SK-N-SH (cell line): ENCODE measurements at regions not wholly inside any gene's neighbourhood (a gene's known extent, or its start where the extent isn't known, plus 50 kb on each side); places are given as distances from the start of the nearest gene placed in this dataset.

ENCODE experiments used
- EZH2phosphoT487 ChIP-seq: fragments of 200-600 bp; sonication (generic); IDR thresholded peaks from 2 replicates; pipeline ENCODE4 v1.6.1; 2017; ENCODE audit warnings: low read depth, mixed run types, mild to moderate bottlenecking, antibody characterized with exemption, moderate library complexity, borderline replicate concordance
- MXI1 ChIP-seq: IDR thresholded peaks from 2 replicates; pipeline ENCODE4 v1.6.1; 2012; ENCODE audit warnings: mild to moderate bottlenecking, low read depth, low read length, improper control_type of control experiment
- RAD21 ChIP-seq: IDR thresholded peaks from 2 replicates; pipeline ENCODE4 v1.6.1; 2012; ENCODE audit warnings: mild to moderate bottlenecking, low read length
- YY1 ChIP-seq: IDR thresholded peaks from 2 replicates; pipeline ENCODE4 v1.4.0; 2012; ENCODE audit warnings: low read depth, mild to moderate bottlenecking
- TF ChIP-seq, protein P1 (sequence below): fragments of 200-600 bp; sonication (generic); IDR thresholded peaks from 2 replicates; pipeline ENCODE4 v1.6.1; 2017; ENCODE audit warnings: antibody characterized with exemption, mild to moderate bottlenecking, moderate library complexity

DNA sequence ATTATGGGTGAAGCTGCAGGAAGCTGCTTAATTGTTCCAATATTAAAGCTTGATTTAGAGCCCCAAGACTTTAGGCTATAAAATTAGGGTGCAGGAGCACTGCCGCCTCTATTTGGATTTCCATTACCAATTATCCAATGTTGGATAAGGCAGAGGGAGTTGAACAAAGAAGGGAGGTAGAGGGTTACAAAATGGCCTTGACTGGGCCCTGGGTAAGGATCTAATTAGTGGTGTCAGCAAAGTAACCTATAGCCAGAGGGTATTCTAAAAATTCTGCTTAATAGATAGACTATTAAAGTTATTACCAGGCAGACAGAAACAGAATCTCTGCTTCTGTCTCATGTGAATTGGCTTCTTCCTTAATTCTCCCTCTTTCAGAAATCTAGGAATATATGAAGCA is 50.3 kb upstream of the DPPA4 start:
- TF ChIP-seq, protein P1, sequence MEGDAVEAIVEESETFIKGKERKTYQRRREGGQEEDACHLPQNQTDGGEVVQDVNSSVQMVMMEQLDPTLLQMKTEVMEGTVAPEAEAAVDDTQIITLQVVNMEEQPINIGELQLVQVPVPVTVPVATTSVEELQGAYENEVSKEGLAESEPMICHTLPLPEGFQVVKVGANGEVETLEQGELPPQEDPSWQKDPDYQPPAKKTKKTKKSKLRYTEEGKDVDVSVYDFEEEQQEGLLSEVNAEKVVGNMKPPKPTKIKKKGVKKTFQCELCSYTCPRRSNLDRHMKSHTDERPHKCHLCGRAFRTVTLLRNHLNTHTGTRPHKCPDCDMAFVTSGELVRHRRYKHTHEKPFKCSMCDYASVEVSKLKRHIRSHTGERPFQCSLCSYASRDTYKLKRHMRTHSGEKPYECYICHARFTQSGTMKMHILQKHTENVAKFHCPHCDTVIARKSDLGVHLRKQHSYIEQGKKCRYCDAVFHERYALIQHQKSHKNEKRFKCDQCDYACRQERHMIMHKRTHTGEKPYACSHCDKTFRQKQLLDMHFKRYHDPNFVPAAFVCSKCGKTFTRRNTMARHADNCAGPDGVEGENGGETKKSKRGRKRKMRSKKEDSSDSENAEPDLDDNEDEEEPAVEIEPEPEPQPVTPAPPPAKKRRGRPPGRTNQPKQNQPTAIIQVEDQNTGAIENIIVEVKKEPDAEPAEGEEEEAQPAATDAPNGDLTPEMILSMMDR, result no peak
- TF ChIP-seq YY1 (no peak), RAD21 (no peak), EZH2phosphoT487 (no peak), MXI1 (no peak)
